ENCODE measurements at regions not wholly inside any gene's neighbourhood (a gene's known extent, or its start where the extent isn't known, plus 50 kb on each side); places are given as distances from the start of the nearest gene placed in this dataset.

DNA sequence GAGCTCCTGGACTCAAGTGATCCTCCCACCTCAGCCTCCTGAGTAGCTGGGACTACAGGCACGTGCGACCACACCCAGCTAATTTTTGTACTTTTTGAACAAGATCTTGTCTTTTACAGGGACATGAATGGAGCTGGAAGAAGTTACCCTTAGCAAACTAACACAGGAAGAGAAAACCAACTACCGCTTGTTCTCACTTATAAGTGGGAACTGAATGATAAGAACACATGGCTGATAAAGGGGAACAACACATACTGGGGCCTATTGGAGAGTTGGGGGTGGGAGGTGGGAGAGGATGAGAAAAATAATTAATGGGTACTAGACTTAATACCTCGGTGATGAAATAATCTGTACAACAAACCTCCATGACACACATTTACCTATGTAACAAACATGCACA lies 70.9 kb upstream of the INHBA start:
- DNase-seq (ENCODE audit: low spot score in 2 of 2) (no peak), ATAC-seq (replicated peaks; ENCODE audit: extremely low read depth, poor library complexity, severe bottlenecking) (no peak)
- Mint-ChIP-seq H3K27me3 (no peaks in the 10 kb centered on the region), H3K4me1 (no peaks in the 10 kb centered on the region), H3K36me3 (ENCODE audit: insufficient read depth) (no peaks in the 10 kb centered on the region), H3K27ac (ENCODE audit: low read depth) (no peak overlapping the region), H3K9me3 (peaks cover 17% of the 10 kb centered on the region), H3K4me3 (no peak overlapping the region)

- Mint-ChIP-seq H3K27me3 (no peaks in the 10 kb centered on the region), H3K36me3 (ENCODE audit: insufficient read depth) (no peaks in the 10 kb centered on the region), H3K27ac (ENCODE audit: low read depth) (no peak overlapping the region), H3K9me3 (peaks cover 18% of the 10 kb centered on the region), H3K4me3 (no peak overlapping the region), H3K4me1 (no peaks in the 10 kb centered on the region)
- ATAC-seq (replicated peaks; ENCODE audit: extremely low read depth, poor library complexity, severe bottlenecking) (no peak), DNase-seq (ENCODE audit: low spot score in 2 of 2) (no peak)
These were observed 68.8 kb upstream of the INHBA start for GRCh38 chr7:41771717-41772116.

GRCh38 chr7:41769162-41769561 lies 66.3 kb upstream of the INHBA start:
- H3K36me3 Mint-ChIP-seq (ENCODE audit: insufficient read depth) = no peaks in the 10 kb centered on the region
- peaks cover 24% of the 10 kb centered on the region for H3K9me3 Mint-ChIP-seq
- ATAC-seq (replicated peaks; ENCODE audit: extremely low read depth, poor library complexity, severe bottlenecking) = no peak
- H3K4me1 Mint-ChIP-seq = no peaks in the 10 kb centered on the region
- DNase-seq (ENCODE audit: low spot score in 2 of 2) = no peak
- H3K4me3 Mint-ChIP-seq = no peak overlapping the region
- no peak overlapping the region for H3K27ac Mint-ChIP-seq (ENCODE audit: low read depth)
- no peaks in the 10 kb centered on the region for H3K27me3 Mint-ChIP-seq

GRCh38 chr7:41763626-41764025 lies 60.7 kb upstream of the INHBA start:
- H3K9me3 Mint-ChIP-seq = peaks cover 16% of the 10 kb centered on the region
- no peaks in the 10 kb centered on the region for H3K27me3 Mint-ChIP-seq
- H3K36me3 Mint-ChIP-seq (ENCODE audit: insufficient read depth) = no peaks in the 10 kb centered on the region
- ATAC-seq (replicated peaks; ENCODE audit: extremely low read depth, poor library complexity, severe bottlenecking) (no peak), DNase-seq (ENCODE audit: low spot score in 2 of 2) (no peak)
- H3K4me3 Mint-ChIP-seq = no peak overlapping the region
- H3K4me1 Mint-ChIP-seq = no peaks in the 10 kb centered on the region
- no peak overlapping the region for H3K27ac Mint-ChIP-seq (ENCODE audit: low read depth)

DNA sequence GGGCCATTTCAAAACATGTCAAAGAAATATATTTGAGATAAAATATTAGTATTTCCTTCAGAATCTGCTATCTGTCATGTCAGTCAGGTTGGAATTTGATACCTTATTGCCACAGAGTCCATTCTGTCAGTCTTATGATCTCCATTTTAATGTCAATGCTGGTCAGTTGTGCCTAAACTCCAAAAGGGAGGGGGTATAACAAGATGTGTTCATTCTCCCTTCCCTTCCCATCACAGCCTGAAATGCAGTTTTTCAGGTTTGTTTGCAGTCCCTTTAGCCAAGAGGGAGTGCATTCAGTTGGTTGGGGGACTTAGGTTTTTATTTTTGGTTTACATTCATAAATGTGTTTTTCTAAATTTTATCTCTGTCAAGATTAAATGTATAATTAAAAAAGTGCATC lies 59.8 kb upstream of the INHBA start:
- H3K9me3 Mint-ChIP-seq = peaks cover 16% of the 10 kb centered on the region
- DNase-seq (ENCODE audit: low spot score in 2 of 2) (no peak), ATAC-seq (replicated peaks; ENCODE audit: extremely low read depth, poor library complexity, severe bottlenecking) (no peak)
- no peaks in the 10 kb centered on the region for H3K36me3 Mint-ChIP-seq (ENCODE audit: insufficient read depth)
- H3K4me3 Mint-ChIP-seq = no peak overlapping the region
- no peaks in the 10 kb centered on the region for H3K4me1 Mint-ChIP-seq
- H3K27me3 Mint-ChIP-seq = no peaks in the 10 kb centered on the region
- H3K27ac Mint-ChIP-seq (ENCODE audit: low read depth) = no peak overlapping the region

GRCh38 chr7:41760293-41760692 lies 57.4 kb upstream of the INHBA start:
- DNase-seq (ENCODE audit: low spot score in 2 of 2) (no peak), ATAC-seq (replicated peaks; ENCODE audit: extremely low read depth, poor library complexity, severe bottlenecking) (no peak)
- Mint-ChIP-seq H3K4me3 (no peak overlapping the region), H3K9me3 (peaks cover 16% of the 10 kb centered on the region), H3K4me1 (no peaks in the 10 kb centered on the region), H3K36me3 (ENCODE audit: insufficient read depth) (no peaks in the 10 kb centered on the region), H3K27ac (ENCODE audit: low read depth) (no peak overlapping the region), H3K27me3 (no peaks in the 10 kb centered on the region)

- Mint-ChIP-seq H3K4me3 (no peak overlapping the region), H3K27me3 (no peaks in the 10 kb centered on the region), H3K9me3 (peaks cover 10% of the 10 kb centered on the region), H3K4me1 (no peaks in the 10 kb centered on the region), H3K36me3 (ENCODE audit: insufficient read depth) (no peaks in the 10 kb centered on the region), H3K27ac (ENCODE audit: low read depth) (no peak overlapping the region)
- ATAC-seq (replicated peaks; ENCODE audit: extremely low read depth, poor library complexity, severe bottlenecking) = no peak
- DNase-seq (ENCODE audit: low spot score in 2 of 2) = no peak
These were observed 55.4 kb upstream of the INHBA start for GRCh38 chr7:41758321-41758720.

GRCh38 chr7:41756650-41757182 lies 53.8 kb upstream of the INHBA start:
- DNase-seq (ENCODE audit: low spot score in 2 of 2) = no peak
- no peaks in the 10 kb centered on the region for H3K27me3 Mint-ChIP-seq
- H3K9me3 Mint-ChIP-seq = peaks cover 4% of the 10 kb centered on the region
- ATAC-seq (replicated peaks; ENCODE audit: extremely low read depth, poor library complexity, severe bottlenecking) = no peak
- no peak overlapping the region for H3K4me3 Mint-ChIP-seq
- no peak overlapping the region for H3K27ac Mint-ChIP-seq (ENCODE audit: low read depth)
- H3K36me3 Mint-ChIP-seq (ENCODE audit: insufficient read depth) = no peaks in the 10 kb centered on the region
- no peaks in the 10 kb centered on the region for H3K4me1 Mint-ChIP-seq

- H3K4me3 Mint-ChIP-seq = no peak overlapping the region
- H3K27ac Mint-ChIP-seq (ENCODE audit: low read depth) = no peak overlapping the region
- H3K4me1 Mint-ChIP-seq = no peaks in the 10 kb centered on the region
- ATAC-seq (replicated peaks; ENCODE audit: extremely low read depth, poor library complexity, severe bottlenecking) (no peak), DNase-seq (ENCODE audit: low spot score in 2 of 2) (no peak)
- no peaks in the 10 kb centered on the region for H3K9me3 Mint-ChIP-seq
- no peaks in the 10 kb centered on the region for H3K27me3 Mint-ChIP-seq
- no peaks in the 10 kb centered on the region for H3K36me3 Mint-ChIP-seq (ENCODE audit: insufficient read depth)
These were observed 52.2 kb upstream of the INHBA start for GRCh38 chr7:41755096-41755495.

GRCh38 chr7:41754046-41754445 lies 51.2 kb upstream of the INHBA start:
- H3K36me3 Mint-ChIP-seq (ENCODE audit: insufficient read depth) = no peaks in the 10 kb centered on the region
- H3K27ac Mint-ChIP-seq (ENCODE audit: low read depth) = no peak overlapping the region
- no peaks in the 10 kb centered on the region for H3K4me1 Mint-ChIP-seq
- ATAC-seq (replicated peaks; ENCODE audit: extremely low read depth, poor library complexity, severe bottlenecking) (no peak), DNase-seq (ENCODE audit: low spot score in 2 of 2) (no peak)
- H3K9me3 Mint-ChIP-seq = no peaks in the 10 kb centered on the region
- no peak overlapping the region for H3K4me3 Mint-ChIP-seq
- no peaks in the 10 kb centered on the region for H3K27me3 Mint-ChIP-seq

Measured in central memory CD8-positive, alpha-beta T cell (primary cell).